HCT116 (cell line): ENCODE measurements at regions not wholly inside any gene's neighbourhood (a gene's known extent, or its start where the extent isn't known, plus 50 kb on each side); places are given as distances from the start of the nearest gene placed in this dataset.

ENCODE experiments used
- ATAC-seq: fragments of 200-7000 bp; cut with Tn5 transposase; 2 replicates; pipeline ENCODE4 v1.9.1; 2020; ENCODE audit warnings: mild to moderate bottlenecking, moderate library complexity
- BruUV-seq: library from RNA; stranded (reverse); fragments of 400-500 nt; replicated peaks from 2 replicates; lab custom pipeline; 2021; lab: Mats Ljungman, UMichigan
- CTCF ChIA-PET: fragments of 300-600 bp; sonication (Branson Sonifier 250); formaldehyde crosslinking; loops from one replicate; lab custom pipeline; 2021; ENCODE audit warnings: antibody characterized with exemption; lab: Charles Lee
- POLR2A ChIA-PET: fragments of 300-600, 350-600 bp; sonication (Branson Sonifier 250); formaldehyde crosslinking; loops from one replicate; lab custom pipeline; 2021; ENCODE audit warnings: antibody characterized with exemption; lab: Charles Lee
- RAD21 ChIA-PET, 2 experiments: fragments of 300-600 bp; sonication (Branson Sonifier 250); formaldehyde crosslinking; loops; one replicate each; lab custom pipeline; 2023; ENCODE audit warnings: low total read pairs in 2 of 2; ENCODE audit not compliant: uncharacterized antibody in 2 of 2, unreplicated experiment in 2 of 2, low non-redundant PET in 1 of 2; lab: Charles Lee
- DNase-seq: peaks from one replicate; pipeline ENCODE4 v3.0.0-alpha.2; 2010; ENCODE audit warnings: low read depth, low spot score
- H2AFZ ChIP-seq: fragments of 200-600 bp; shearing (Covaris generic), sonication (generic); 2 replicates; pipeline ENCODE4 v1.6.1; 2017; ENCODE audit warnings: low read depth, mixed run types, mixed read lengths, antibody characterized with exemption, low read length; ENCODE audit not compliant: poor library complexity, severe bottlenecking
- H3K27ac ChIP-seq: 2 replicates; pipeline ENCODE4 v1.5.1; 2012; ENCODE audit warnings: low read depth, low read length
- H3K27me3 ChIP-seq: fragments of 200-600 bp; sonication (generic); 2 replicates; pipeline ENCODE4 v1.6.1; 2016; ENCODE audit warnings: mixed run types, low read length, mixed read lengths; ENCODE audit not compliant: insufficient read depth
- H3K36me3 ChIP-seq, 2 experiments: fragments of 200-500 bp in 1 of 2; fragments of 200-600 bp in 1 of 2; sonication (Bioruptor generic) in 1 of 2; sonication (generic) in 1 of 2; 2 replicates each; pipeline versions ENCODE4 v1.5.1 to v1.6.1; 2014 to 2016; ENCODE audit warnings: low read length in 2 of 2, inconsistent platforms in 1 of 2, mixed read lengths in 1 of 2, mixed run types in 1 of 2; ENCODE audit not compliant: insufficient read depth in 2 of 2, control insufficient read depth in 1 of 2
- H3K4me1 ChIP-seq, 2 experiments: fragments of 200-600 bp in 1 of 2; sonication (generic) in 1 of 2; 2 replicates each; pipeline versions ENCODE4 v1.5.1 to v1.6.1; 2012 to 2017; ENCODE audit warnings: low read length in 2 of 2, inconsistent platforms in 1 of 2, mild to moderate bottlenecking in 1 of 2, mixed read lengths in 1 of 2, mixed run types in 1 of 2, moderate library complexity in 1 of 2; ENCODE audit not compliant: insufficient read depth in 2 of 2, control insufficient read depth in 1 of 2
- H3K4me2 ChIP-seq: fragments of 200-600 bp; sonication (generic); 2 replicates; pipeline ENCODE4 v1.6.1; 2017; ENCODE audit warnings: mixed run types, low read length, mixed read lengths
- H3K4me3 ChIP-seq, 2 experiments: fragments of 200-600 bp in 1 of 2; sonication (generic) in 1 of 2; replicated peaks in 1 of 2; 2 replicates each; pipeline ENCODE4 v1.5.1; 2011 to 2016; ENCODE audit warnings: low read length in 2 of 2, control low read depth in 1 of 2, low read depth in 1 of 2, mild to moderate bottlenecking in 1 of 2, mixed read lengths in 1 of 2, mixed run types in 1 of 2
- H3K79me2 ChIP-seq: fragments of 200-600 bp; sonication (generic); 2 replicates; pipeline ENCODE4 v1.6.1; 2017; ENCODE audit warnings: mild to moderate bottlenecking, mixed run types, low read length, moderate library complexity, mixed read lengths; ENCODE audit not compliant: insufficient read depth
- H3K9ac ChIP-seq: fragments of 200-600 bp; sonication (generic); 2 replicates; pipeline ENCODE4 v1.6.1; 2016; ENCODE audit warnings: low read length, mixed read lengths
- H3K9me2 ChIP-seq: fragments of 200-600 bp; sonication (generic), shearing (Covaris generic); 2 replicates; pipeline ENCODE4 v1.6.1; 2017; ENCODE audit warnings: mixed run types, mild to moderate bottlenecking, moderate library complexity; ENCODE audit not compliant: insufficient read depth
- H3K9me3 ChIP-seq, 2 experiments: fragments of 200-500 bp in 1 of 2; fragments of 200-600 bp in 1 of 2; sonication (Bioruptor generic) in 1 of 2; sonication (generic) in 1 of 2; 2 replicates each; pipeline ENCODE4 v1.6.1; 2014 to 2017; ENCODE audit warnings: low read length in 2 of 2, mixed read lengths in 2 of 2, inconsistent platforms in 1 of 2, low read depth in 1 of 2, mild to moderate bottlenecking in 1 of 2, mixed run types in 1 of 2, moderate library complexity in 1 of 2; ENCODE audit not compliant: control insufficient read depth in 1 of 2, insufficient read depth in 1 of 2
- H4K20me1 ChIP-seq: fragments of 200-600 bp; sonication (generic), shearing (Covaris generic); 2 replicates; pipeline ENCODE4 v1.6.1; 2017; ENCODE audit warnings: mixed run types, mild to moderate bottlenecking, moderate library complexity; ENCODE audit not compliant: insufficient read depth
- CBX3 ChIP-seq: IDR thresholded peaks from 2 replicates; pipeline ENCODE4 v1.6.1; 2012; ENCODE audit warnings: low read depth
- CEBPB ChIP-seq: IDR thresholded peaks from 2 replicates; pipeline ENCODE4 v1.6.1; 2012; ENCODE audit warnings: low read depth
- CTCF ChIP-seq, 3 experiments: fragments of 200-600 bp in 1 of 3; sonication (generic) in 1 of 3; IDR thresholded peaks in 2 of 3; conservative IDR thresholded peaks in 1 of 3; 2 replicates each; pipeline ENCODE4 v1.5.1; 2012 to 2017; ENCODE audit warnings: low read depth in 2 of 3, low read length in 2 of 3, antibody characterized with exemption in 1 of 3, borderline replicate concordance in 1 of 3, control low read depth in 1 of 3, mild to moderate bottlenecking in 1 of 3, mixed read lengths in 1 of 3, mixed run types in 1 of 3, moderate library complexity in 1 of 3; ENCODE audit not compliant: insufficient read depth in 1 of 3
- EGR1 ChIP-seq: IDR thresholded peaks from 2 replicates; pipeline ENCODE4 v1.6.1; 2012; ENCODE audit warnings: low read depth
- ELF1 ChIP-seq: IDR thresholded peaks from 2 replicates; pipeline ENCODE4 v1.6.1; 2012; ENCODE audit warnings: low read depth, borderline replicate concordance
- EZH2 ChIP-seq: fragments of 200-600 bp; sonication (generic); IDR thresholded peaks from 2 replicates; pipeline ENCODE4 v1.6.1; 2017; ENCODE audit warnings: antibody characterized with exemption, mixed run types
- EZH2phosphoT487 ChIP-seq: fragments of 200-600 bp; IDR thresholded peaks from 2 replicates; pipeline ENCODE4 v1.6.1; 2018; ENCODE audit warnings: antibody characterized with exemption, borderline replicate concordance
- FOSL1 ChIP-seq: IDR thresholded peaks from 2 replicates; pipeline ENCODE4 v1.6.1; 2012; ENCODE audit warnings: low read depth
- POLR2A ChIP-seq: IDR thresholded peaks from 2 replicates; pipeline ENCODE4 v1.7.0; 2011; ENCODE audit warnings: borderline replicate concordance; ENCODE audit not compliant: insufficient read depth, insufficient read length; ENCODE audit errors: extremely low read depth
- POLR2AphosphoS5 ChIP-seq: IDR thresholded peaks from 2 replicates; pipeline ENCODE4 v1.6.1; 2011; ENCODE audit warnings: mild to moderate bottlenecking, low read depth, low read length, moderate library complexity
- RAD21 ChIP-seq: IDR thresholded peaks from 2 replicates; pipeline ENCODE4 v1.6.1; 2012; ENCODE audit warnings: low read depth, mild to moderate bottlenecking
- SP1 ChIP-seq: IDR thresholded peaks from 2 replicates; pipeline ENCODE4 v1.6.1; 2012; ENCODE audit warnings: low read depth
- SRF ChIP-seq: IDR thresholded peaks from 2 replicates; pipeline ENCODE4 v1.6.1; 2012; ENCODE audit warnings: low read depth
- TCF7L2 ChIP-seq: IDR thresholded peaks from 2 replicates; pipeline ENCODE4 v1.7.0; 2011; ENCODE audit warnings: borderline replicate concordance, inconsistent platforms; ENCODE audit not compliant: insufficient read depth, insufficient read length; ENCODE audit errors: extremely low read depth
- ZNF274 ChIP-seq: fragments of 200-500 bp; sonication (Bioruptor generic); IDR thresholded peaks from 2 replicates; pipeline ENCODE4 v1.6.1; 2014; ENCODE audit warnings: mild to moderate bottlenecking, low read depth, low read length, inconsistent platforms
- intact Hi-C: fragments of 100-400 bp; cut with micrococcal nuclease; formaldehyde crosslinking; loops from 2 replicates; pipeline ENCODE4 v1.10.0; 2022
- TF ChIP-seq, protein P1 (sequence below): IDR thresholded peaks from 2 replicates; pipeline ENCODE4 v1.6.1; 2012
- TF ChIP-seq, protein P2 (sequence below): IDR thresholded peaks from 2 replicates; pipeline ENCODE4 v1.6.1; 2012

GRCh38 chr4:126182336-126182735 lies 867.6 kb downstream of the FAT4 start:
- H3K27me3 ChIP-seq = no peaks in the 10 kb centered on the region
- DNase-seq (no peak), ATAC-seq (no peak)
- H3K9ac ChIP-seq = no peak overlapping the region
- no peak overlapping the region for H3K4me2 ChIP-seq
- H3K36me3 ChIP-seq = no peaks in the 10 kb centered on the region
- no peak overlapping the region for H3K4me3 ChIP-seq
- 0 out of 2 replicates have a peak, but pooled peaks cover 3% of the 10 kb centered on the region for H3K9me2 ChIP-seq
- no peaks in the 10 kb centered on the region; the same call in 1 of the 2 replicates for H4K20me1 ChIP-seq
- BruUV-seq = no TSS peak
- TF ChIP-seq, protein P1, sequence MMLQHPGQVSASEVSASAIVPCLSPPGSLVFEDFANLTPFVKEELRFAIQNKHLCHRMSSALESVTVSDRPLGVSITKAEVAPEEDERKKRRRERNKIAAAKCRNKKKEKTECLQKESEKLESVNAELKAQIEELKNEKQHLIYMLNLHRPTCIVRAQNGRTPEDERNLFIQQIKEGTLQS = no peak
- TF ChIP-seq SP1 (no peak), CBX3 (no peak), TCF7L2 (no peak), RAD21 (no peak), FOSL1 (no peak), POLR2AphosphoS5 (no peak), SRF (no peak), CEBPB (no peak), ZNF274 (no peak)
- H2AFZ ChIP-seq = no peak overlapping the region
- H3K79me2 ChIP-seq = no peaks in the 10 kb centered on the region
- H3K4me1 ChIP-seq = no peaks in the 10 kb centered on the region
- no peaks in the 10 kb centered on the region for H3K9me3 ChIP-seq
- H3K27ac ChIP-seq = no peak overlapping the region
- intact Hi-C loops = no loop called here
- POLR2A ChIA-PET = no interaction called here
- RAD21 ChIA-PET = no interaction called here
- CTCF ChIA-PET = no interaction called here

DNA sequence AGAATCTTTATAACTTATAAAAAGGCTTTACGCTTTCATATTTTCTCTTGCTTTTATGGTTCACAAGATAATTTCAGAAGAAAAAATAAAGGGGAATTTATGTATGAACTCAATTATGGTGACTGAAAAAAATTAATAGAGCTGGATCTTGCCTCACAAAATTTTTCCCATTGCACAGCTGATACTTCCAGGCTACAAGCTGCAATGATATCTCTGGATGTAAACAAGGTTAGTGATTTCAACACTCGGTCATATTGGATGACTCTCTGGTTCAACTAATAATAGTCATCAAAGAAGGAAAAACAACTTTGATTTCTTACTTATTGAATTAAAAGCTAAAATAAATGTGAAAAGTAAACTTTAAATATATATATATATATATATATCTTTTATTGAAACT lies 868.0 kb downstream of the FAT4 start:
- ChIA-PET RAD21 (no interaction called here), POLR2A (no interaction called here), CTCF (no interaction called here)
- Histone ChIP-seq H3K27me3 (no peaks in the 10 kb centered on the region), H2AFZ (no peak overlapping the region), H3K4me1 (no peaks in the 10 kb centered on the region), H3K9me2 (0 out of 2 replicates have a peak, but pooled peaks cover 3% of the 10 kb centered on the region), H4K20me1 (no peaks in the 10 kb centered on the region; the same call in 1 of the 2 replicates), H3K36me3 (no peaks in the 10 kb centered on the region), H3K27ac (no peak overlapping the region), H3K79me2 (no peaks in the 10 kb centered on the region), H3K4me3 (no peak overlapping the region), H3K9ac (no peak overlapping the region), H3K9me3 (no peaks in the 10 kb centered on the region), H3K4me2 (no peak overlapping the region)
- no peak for TF ChIP-seq CTCF (IDR thresholded peaks at IDR 0.05 in 2 of 3, conservative IDR thresholded peaks at IDR 0.05 in 1 of 3; ENCODE audit: borderline replicate concordance in 1 of 3, insufficient read depth in 1 of 3, low read depth in 2 of 3, low read length in 2 of 3)
- TF ChIP-seq POLR2AphosphoS5 = no peak
- TF ChIP-seq EZH2 = no peak
- TF ChIP-seq POLR2A = no peak
- no peak for TF ChIP-seq EZH2phosphoT487
- TF ChIP-seq, protein P2, sequence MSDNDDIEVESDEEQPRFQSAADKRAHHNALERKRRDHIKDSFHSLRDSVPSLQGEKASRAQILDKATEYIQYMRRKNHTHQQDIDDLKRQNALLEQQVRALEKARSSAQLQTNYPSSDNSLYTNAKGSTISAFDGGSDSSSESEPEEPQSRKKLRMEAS = no peak
- TF ChIP-seq EGR1 = no peak
- TF ChIP-seq RAD21 = no peak
- no peak for TF ChIP-seq ELF1
- intact Hi-C loops = no loop called here
- no peak for ATAC-seq
- no peak for DNase-seq
- no TSS peak for BruUV-seq
